ENCODE measurements at regions not wholly inside any gene's neighbourhood (a gene's known extent, or its start where the extent isn't known, plus 50 kb on each side); places are given as distances from the start of the nearest gene placed in this dataset.

DNA sequence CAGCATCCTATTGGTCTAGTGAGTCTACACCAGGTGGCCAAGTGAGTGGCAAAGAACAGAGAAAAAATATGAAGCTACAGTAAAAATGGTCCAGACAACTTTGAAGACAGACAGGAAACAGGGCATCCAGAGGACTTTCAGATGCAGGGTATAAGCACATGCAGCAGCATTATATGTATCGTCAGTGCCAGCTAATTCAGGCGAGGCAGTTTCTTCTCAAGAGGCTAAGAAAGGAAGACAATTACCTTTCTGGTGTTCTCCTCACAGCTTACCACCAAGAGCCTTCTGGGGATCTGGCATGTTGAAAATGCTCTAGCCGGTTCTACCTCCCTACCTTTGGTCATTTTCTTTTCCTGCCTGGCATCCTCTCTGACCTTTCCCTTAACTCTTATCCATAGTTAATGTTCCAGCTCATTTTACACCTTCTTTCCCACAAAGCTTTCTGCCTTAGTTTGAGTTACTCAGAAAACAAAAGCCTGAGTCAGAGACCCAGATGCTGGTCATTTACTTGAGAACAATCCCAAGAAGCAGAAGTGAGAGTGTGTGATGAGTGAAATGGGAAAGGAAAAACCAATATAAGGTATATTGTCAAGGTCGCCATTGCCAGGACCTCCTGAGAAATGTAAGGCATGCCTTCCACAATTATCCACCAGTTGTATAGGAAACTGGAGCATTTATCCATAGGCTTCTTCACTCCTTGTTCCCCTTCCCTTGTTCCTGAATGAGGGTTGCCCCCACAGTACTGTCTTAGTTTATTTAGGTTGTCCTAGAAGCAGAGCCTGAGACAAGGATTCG lies 444.1 kb downstream of the PLPP3 start:
- Histone ChIP-seq H3K79me1 (ENCODE audit: insufficient read depth, low read depth, low read length, poor library complexity, severe bottlenecking) (no peaks in the 10 kb centered on the region), H2AK5ac (ENCODE audit: insufficient read length, low read length) (no peak overlapping the region), H2BK5ac (ENCODE audit: insufficient read length, low read length) (no peak overlapping the region), H3K23me2 (ENCODE audit: insufficient read length, low read depth, low read length, poor library complexity, severe bottlenecking) (no peaks in the 10 kb centered on the region), H4K91ac (ENCODE audit: insufficient read length, low read depth, low read length) (no peak overlapping the region), H3K56ac (ENCODE audit: insufficient read length, low read depth, low read length) (no peak overlapping the region), H3K4me1 (ENCODE audit: insufficient read depth, low read length) (no peaks in the 10 kb centered on the region), H3K18ac (ENCODE audit: insufficient read length, low read depth, low read length) (no peak overlapping the region), H4K5ac (ENCODE audit: insufficient read length, low read depth, low read length) (no peak overlapping the region), H3K14ac (ENCODE audit: insufficient read depth, low read length) (no peak overlapping the region), H3K27me3 (ENCODE audit: insufficient read depth, low read length) (no peaks in the 10 kb centered on the region), H3K4ac (ENCODE audit: low read depth, low read length) (no peak overlapping the region), H3K79me2 (ENCODE audit: insufficient read depth, low read length) (no peaks in the 10 kb centered on the region), H3K9me3 (ENCODE audit: control insufficient read depth, low read depth, low read length) (no peaks in the 10 kb centered on the region), H3T11ph (ENCODE audit: low read length) (no peak overlapping the region), H3K23ac (ENCODE audit: insufficient read length, low read depth, low read length) (no peak overlapping the region), H3K27ac (ENCODE audit: insufficient read length, low read depth, low read length) (no peak overlapping the region), H2BK120ac (ENCODE audit: low read depth, low read length, poor library complexity, severe bottlenecking) (no peak overlapping the region), H3K9ac (ENCODE audit: extremely low read depth, insufficient read length, low read length) (no peak overlapping the region), H2BK20ac (ENCODE audit: low read depth, low read length, poor library complexity, severe bottlenecking) (no peak overlapping the region), H2BK15ac (ENCODE audit: low read depth, low read length) (no peak overlapping the region), H4K8ac (replicated peaks; ENCODE audit: insufficient read length, low read depth, low read length) (no peak overlapping the region), H2AFZ (ENCODE audit: low read length) (no peak overlapping the region), H2BK12ac (ENCODE audit: insufficient read length, low read depth, low read length) (no peak overlapping the region), H4K20me1 (ENCODE audit: control insufficient read depth, insufficient read depth, insufficient read length) (no peaks in the 10 kb centered on the region), H3K4me2 (ENCODE audit: insufficient read depth, insufficient read length, low read length) (no peak overlapping the region)
- H3K4me3 Mint-ChIP-seq: no peak overlapping the region
- H3K4me1 Mint-ChIP-seq: peaks cover 4 to 6% of the 10 kb centered on the region in 2 experiments; a peak in 2 of 4 replicates
- H3K27me3 Mint-ChIP-seq (ENCODE audit: low read depth): peaks cover 5% of the 10 kb centered on the region
- no peak for DNase-seq
- WGBS (ENCODE audit: extremely low coverage, insufficient read length, low lambda C conversion rate): no CpG with 5 or more reads among the region's 5 CpGs
- no peaks in the 10 kb centered on the region for H3K9me3 Mint-ChIP-seq
- no peak overlapping the region for H3K27ac Mint-ChIP-seq
- TF ChIP-seq, protein P1, sequence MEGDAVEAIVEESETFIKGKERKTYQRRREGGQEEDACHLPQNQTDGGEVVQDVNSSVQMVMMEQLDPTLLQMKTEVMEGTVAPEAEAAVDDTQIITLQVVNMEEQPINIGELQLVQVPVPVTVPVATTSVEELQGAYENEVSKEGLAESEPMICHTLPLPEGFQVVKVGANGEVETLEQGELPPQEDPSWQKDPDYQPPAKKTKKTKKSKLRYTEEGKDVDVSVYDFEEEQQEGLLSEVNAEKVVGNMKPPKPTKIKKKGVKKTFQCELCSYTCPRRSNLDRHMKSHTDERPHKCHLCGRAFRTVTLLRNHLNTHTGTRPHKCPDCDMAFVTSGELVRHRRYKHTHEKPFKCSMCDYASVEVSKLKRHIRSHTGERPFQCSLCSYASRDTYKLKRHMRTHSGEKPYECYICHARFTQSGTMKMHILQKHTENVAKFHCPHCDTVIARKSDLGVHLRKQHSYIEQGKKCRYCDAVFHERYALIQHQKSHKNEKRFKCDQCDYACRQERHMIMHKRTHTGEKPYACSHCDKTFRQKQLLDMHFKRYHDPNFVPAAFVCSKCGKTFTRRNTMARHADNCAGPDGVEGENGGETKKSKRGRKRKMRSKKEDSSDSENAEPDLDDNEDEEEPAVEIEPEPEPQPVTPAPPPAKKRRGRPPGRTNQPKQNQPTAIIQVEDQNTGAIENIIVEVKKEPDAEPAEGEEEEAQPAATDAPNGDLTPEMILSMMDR (conservative IDR thresholded peaks at IDR 0.05): no peak
- H3K36me3 Mint-ChIP-seq (ENCODE audit: insufficient read depth in 1 of 3, low read depth in 3 of 3): no peaks in the 10 kb centered on the region

All from H9 (cell line).